K562 (cell line): ENCODE measurements at regions not wholly inside any gene's neighbourhood (a gene's known extent, or its start where the extent isn't known, plus 50 kb on each side); places are given as distances from the start of the nearest gene placed in this dataset.

ENCODE experiments used
- ATAC-seq: fragments of 200-7000 bp; cut with Tn5 transposase; 3 replicates; pipeline ENCODE4 v1.9.1; 2020; ENCODE audit warnings: moderate library complexity
- BruUV-seq: library from RNA; stranded (reverse); fragments of 400-500 nt; replicated peaks from 2 replicates; lab custom pipeline; 2021; lab: Mats Ljungman, UMichigan
- CTCF ChIA-PET: fragments of 300-600 bp; formaldehyde crosslinking; extraction: SDS; loops from one replicate; lab custom pipeline; 2021; ENCODE audit warnings: low intra/inter-chr PET ratio; lab: Yijun Ruan, JAX
- POLR2A ChIA-PET: fragments of 300-600, 350-650 bp; sonication (Branson Sonifier 250); formaldehyde crosslinking; extraction: SDS; loops from one replicate; lab custom pipeline; 2021; ENCODE audit warnings: antibody characterized with exemption, inconsistent platforms; lab: Yijun Ruan, JAX
- DNase-seq, 4 experiments: peaks; one replicate each; pipeline versions ENCODE4 v3.0.0 to v3.0.0-alpha.2; 2011 to 2018; ENCODE audit warnings: low spot score in 3 of 4, mixed read lengths in 3 of 4; ENCODE audit errors: extremely low read depth in 1 of 4
- FAIRE-seq: peaks from 2 replicates; lab custom pipeline; 2011; peaks lifted over from hg19 to GRCh38; lab: Jason Lieb, UNC
- H2AFZ ChIP-seq: 2 replicates; pipeline ENCODE4 v1.6.0; 2011; ENCODE audit warnings: low read depth, low read length, control low read depth, inconsistent platforms
- H3K27ac ChIP-seq: fragments of 200-600 bp; 3 replicates; pipeline ENCODE4 v1.8.0; 2011; ENCODE audit warnings: low read depth, mild to moderate bottlenecking, control low read depth, inconsistent platforms, low read length, moderate library complexity, mixed read lengths; ENCODE audit errors: extremely low read depth
- H3K27me3 ChIP-seq, 2 experiments: fragments of 300-600 bp in 1 of 2; 2 replicates in 1 of 2; 3 replicates in 1 of 2; pipeline versions ENCODE4 v1.6.0 to v1.8.0; 2011; ENCODE audit warnings: inconsistent platforms in 2 of 2, low read length in 2 of 2, mild to moderate bottlenecking in 1 of 2, mixed read lengths in 1 of 2, moderate library complexity in 1 of 2; ENCODE audit not compliant: control insufficient read depth in 2 of 2, insufficient read depth in 2 of 2
- H3K36me3 ChIP-seq: fragments of 300-600 bp; 3 replicates; pipeline ENCODE4 v1.8.0; 2011; ENCODE audit warnings: mild to moderate bottlenecking, low read length, inconsistent platforms; ENCODE audit not compliant: control insufficient read depth, insufficient read depth
- H3K4me1 ChIP-seq, 2 experiments: fragments of 200-600 bp in 1 of 2; replicated peaks in 1 of 2; 2 replicates in 1 of 2; 3 replicates in 1 of 2; pipeline versions ENCODE4 v1.5.1 to v1.8.0; 2011; ENCODE audit warnings: inconsistent platforms in 2 of 2, low read length in 2 of 2, mild to moderate bottlenecking in 1 of 2, mixed read lengths in 1 of 2, moderate library complexity in 1 of 2; ENCODE audit not compliant: control insufficient read depth in 2 of 2, insufficient read depth in 2 of 2
- H3K4me2 ChIP-seq: 2 replicates; pipeline ENCODE4 v1.6.1; 2011; ENCODE audit warnings: low read length, control low read depth, inconsistent platforms, mixed read lengths; ENCODE audit not compliant: insufficient read depth
- H3K4me3 ChIP-seq: fragments of 200-600 bp; sonication (generic), shearing (Covaris generic); 2 replicates; pipeline ENCODE4 v1.5.1; 2016; ENCODE audit warnings: control low read depth, inconsistent platforms
- H3K79me2 ChIP-seq: fragments of 200-600 bp; 3 replicates; pipeline ENCODE4 v1.8.0; 2011; ENCODE audit warnings: low read length, inconsistent platforms; ENCODE audit not compliant: control insufficient read depth, insufficient read depth
- H3K9ac ChIP-seq, 2 experiments: 2 replicates each; pipeline versions ENCODE4 v1.6.0 to v1.6.1; 2011; ENCODE audit warnings: low read depth in 2 of 2, low read length in 2 of 2, control low read depth in 1 of 2, inconsistent platforms in 1 of 2, mild to moderate bottlenecking in 1 of 2, mixed read lengths in 1 of 2; ENCODE audit not compliant: insufficient read depth in 1 of 2
- H3K9me1 ChIP-seq: one replicate; pipeline ENCODE4 v1.6.0; 2011; ENCODE audit warnings: inconsistent platforms, mild to moderate bottlenecking, low read length, moderate library complexity; ENCODE audit not compliant: control insufficient read depth, insufficient read depth
- H3K9me3 ChIP-seq: replicated peaks from 2 replicates; pipeline ENCODE4 v1.5.1; 2011; ENCODE audit warnings: low read depth, low read length, inconsistent platforms; ENCODE audit not compliant: control insufficient read depth, insufficient read depth
- H4K20me1 ChIP-seq: replicated peaks from 2 replicates; pipeline ENCODE4 v1.6.1; 2011; ENCODE audit warnings: low read length, inconsistent platforms, mixed read lengths; ENCODE audit not compliant: control insufficient read depth, insufficient read depth
- C11orf30 ChIP-seq: fragments of 450-650 bp; IDR thresholded peaks from 2 replicates; pipeline ENCODE4 v1.6.1; 2016; ENCODE audit warnings: low read depth, mild to moderate bottlenecking
- MCM2 ChIP-seq: fragments of 450-650 bp; IDR thresholded peaks from 2 replicates; pipeline ENCODE4 v1.6.1; 2017; ENCODE audit warnings: low read depth, mild to moderate bottlenecking
- NCOA6 ChIP-seq: fragments of 450-650 bp; IDR thresholded peaks from 2 replicates; pipeline ENCODE4 v1.6.1; 2017; ENCODE audit warnings: mild to moderate bottlenecking
- NFIX ChIP-seq: fragments of 250-450 bp; sonication (Bioruptor Pico); IDR thresholded peaks from 2 replicates; pipeline ENCODE4 v1.4.0; 2020; ENCODE audit warnings: low read depth, mild to moderate bottlenecking, moderate library complexity
- NONO ChIP-seq, 2 experiments: fragments of 200-400 bp in 1 of 2; fragments of 450-650 bp in 1 of 2; formaldehyde crosslinking in 1 of 2; IDR thresholded peaks; 2 replicates each; pipeline ENCODE4 v1.6.1; 2017; ENCODE audit warnings: low read depth in 2 of 2, mild to moderate bottlenecking in 2 of 2, moderate library complexity in 2 of 2, low read length in 1 of 2
- OTX1 ChIP-seq: fragments of 450-650 bp; formaldehyde crosslinking; IDR thresholded peaks from 2 replicates; pipeline ENCODE4 v1.4.0; 2022; ENCODE audit warnings: mild to moderate bottlenecking
- PRPF4 ChIP-seq: fragments of 200-400 bp; formaldehyde crosslinking; IDR thresholded peaks from one replicate; pipeline ENCODE4 v1.6.1; 2017; ENCODE audit warnings: low read length, low read depth, mild to moderate bottlenecking; ENCODE audit not compliant: insufficient read depth, poor library complexity, severe bottlenecking
- RBBP5 ChIP-seq: fragments of 200-600 bp; sonication (generic); IDR thresholded peaks from 2 replicates; pipeline ENCODE4 v1.6.1; 2012; ENCODE audit warnings: borderline replicate concordance, mild to moderate bottlenecking, low read length, control low read depth, inconsistent platforms; ENCODE audit not compliant: insufficient read depth, poor library complexity, severe bottlenecking
- RBM25 ChIP-seq: fragments of 200-400 bp; formaldehyde crosslinking; IDR thresholded peaks from 2 replicates; pipeline ENCODE4 v1.6.1; 2018; ENCODE audit warnings: low read length, low read depth, moderate library complexity; ENCODE audit not compliant: severe bottlenecking
- RUNX1 ChIP-seq: sonication (generic); IDR thresholded peaks from 2 replicates; pipeline ENCODE4 v1.6.1; 2016; ENCODE audit warnings: antibody characterized with exemption, low read depth
- TAF9B ChIP-seq: fragments of 450-650 bp; IDR thresholded peaks from 2 replicates; pipeline ENCODE4 v1.6.1; 2018; ENCODE audit warnings: mild to moderate bottlenecking; ENCODE audit not compliant: partially characterized antibody
- TCF7 ChIP-seq: sonication (generic); IDR thresholded peaks from 2 replicates; pipeline ENCODE4 v1.6.1; 2016; ENCODE audit warnings: antibody characterized with exemption, borderline replicate concordance
- U2AF1 ChIP-seq: fragments of 200-400 bp; formaldehyde crosslinking; optimal IDR thresholded peaks from 2 replicates; pipeline ENCODE3; 2017; ENCODE audit warnings: mild to moderate bottlenecking, low read depth, low read length, moderate library complexity
- ZNF586 ChIP-seq: fragments of 450-650 bp; formaldehyde crosslinking; conservative IDR thresholded peaks from 2 replicates; pipeline ENCODE4 v1.4.0; 2020; ENCODE audit warnings: mild to moderate bottlenecking, moderate library complexity
- in situ Hi-C: fragments of 300-500 bp; cut with MboI; formaldehyde crosslinking; loops from 4 replicates; pipeline ENCODE4 v1.15.0; 2018; ENCODE audit warnings: inconsistent platforms, mixed read lengths
- intact Hi-C: fragments of 100-400 bp; cut with micrococcal nuclease; formaldehyde crosslinking; loops from 2 replicates; pipeline ENCODE4 v1.14.2; 2022
- TF ChIP-seq, protein P1 (sequence below): sonication (generic); formaldehyde crosslinking; IDR thresholded peaks from 2 replicates; pipeline ENCODE4 v1.8.0; 2022; ENCODE audit warnings: mild to moderate bottlenecking, missing genetic modification reagents
- TF ChIP-seq, protein P2 (sequence below), 2 experiments: fragments of 450-650 bp in 1 of 2; sonication (generic) in 1 of 2; formaldehyde crosslinking; conservative IDR thresholded peaks; 2 replicates each; pipeline versions ENCODE4 v1.4.0 to v1.8.1; 2020 to 2022; ENCODE audit warnings: mild to moderate bottlenecking in 1 of 2, missing genetic modification reagents in 1 of 2

GRCh38 chr4:126061655-126062054 is 746.9 kb downstream of the FAT4 start (continued):
- no peak for TF ChIP-seq C11orf30
- no peak for TF ChIP-seq NFIX
- TF ChIP-seq, all 486 proteins: peak for 6

DNA sequence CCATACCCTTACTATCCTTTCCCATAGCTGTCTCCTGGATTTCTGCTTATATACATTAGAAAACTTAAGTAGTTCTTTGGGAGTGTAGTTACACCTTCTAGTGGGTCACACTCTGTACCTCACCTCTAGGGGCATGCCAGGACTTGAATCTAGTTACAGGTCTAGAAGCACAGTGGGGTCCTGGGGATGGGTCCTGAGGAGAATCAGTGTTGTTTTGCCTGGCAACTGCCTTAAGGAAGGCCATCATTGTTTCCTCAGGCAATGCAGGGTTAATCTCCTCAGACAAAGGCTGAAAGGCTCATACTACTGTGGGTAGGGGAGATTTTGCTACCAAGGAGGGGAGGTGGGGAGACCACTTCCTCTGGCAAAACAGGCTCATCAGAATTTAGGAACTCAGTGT is 750.3 kb downstream of the FAT4 start:
- POLR2A ChIA-PET = no interaction called here
- H3K4me3 ChIP-seq = no peak overlapping the region
- BruUV-seq = no TSS peak
- in situ Hi-C loops = no loop called here
- CTCF ChIA-PET = no interaction called here
- ATAC-seq (no peak), FAIRE-seq (no peak), DNase-seq (no peak)
- H3K27me3 ChIP-seq = no peaks in the 10 kb centered on the region
- H3K9me3 ChIP-seq = no peaks in the 10 kb centered on the region; the same call in 1 of the 2 replicates
- intact Hi-C loops = no loop called here
- no peaks in the 10 kb centered on the region for H3K79me2 ChIP-seq
- no peak overlapping the region for H2AFZ ChIP-seq
- H3K36me3 ChIP-seq = no peaks in the 10 kb centered on the region
- no peak overlapping the region for H3K4me2 ChIP-seq
- H4K20me1 ChIP-seq = no peaks in the 10 kb centered on the region
- H3K9ac ChIP-seq = no peak overlapping the region
- H3K4me1 ChIP-seq = no peaks in the 10 kb centered on the region
- no peak overlapping the region for H3K27ac ChIP-seq
- no peak for TF ChIP-seq TCF7
- TF ChIP-seq MCM2 = no peak
- TF ChIP-seq RBM25 = no peak
- TF ChIP-seq OTX1 = no peak
- TF ChIP-seq, protein P1, sequence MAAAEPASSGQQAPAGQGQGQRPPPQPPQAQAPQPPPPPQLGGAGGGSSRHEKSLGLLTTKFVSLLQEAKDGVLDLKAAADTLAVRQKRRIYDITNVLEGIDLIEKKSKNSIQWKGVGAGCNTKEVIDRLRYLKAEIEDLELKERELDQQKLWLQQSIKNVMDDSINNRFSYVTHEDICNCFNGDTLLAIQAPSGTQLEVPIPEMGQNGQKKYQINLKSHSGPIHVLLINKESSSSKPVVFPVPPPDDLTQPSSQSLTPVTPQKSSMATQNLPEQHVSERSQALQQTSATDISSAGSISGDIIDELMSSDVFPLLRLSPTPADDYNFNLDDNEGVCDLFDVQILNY (CRISPR knock-in tag) = no peak
- no peak for TF ChIP-seq NCOA6
- no peak for TF ChIP-seq PRPF4
- TF ChIP-seq ZNF586 (CRISPR knock-in tag) = no peak
- TF ChIP-seq, protein P2, sequence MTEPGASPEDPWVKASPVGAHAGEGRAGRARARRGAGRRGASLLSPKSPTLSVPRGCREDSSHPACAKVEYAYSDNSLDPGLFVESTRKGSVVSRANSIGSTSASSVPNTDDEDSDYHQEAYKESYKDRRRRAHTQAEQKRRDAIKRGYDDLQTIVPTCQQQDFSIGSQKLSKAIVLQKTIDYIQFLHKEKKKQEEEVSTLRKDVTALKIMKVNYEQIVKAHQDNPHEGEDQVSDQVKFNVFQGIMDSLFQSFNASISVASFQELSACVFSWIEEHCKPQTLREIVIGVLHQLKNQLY (CRISPR knock-in tag; conservative IDR thresholded peaks at IDR 0.05) = no peak
- TF ChIP-seq RUNX1 = no peak
- TF ChIP-seq RBBP5 = no peak
- no peak for TF ChIP-seq TAF9B
- TF ChIP-seq NONO (IDR thresholded peaks at IDR 0.05; ENCODE audit: low read depth in 2 of 2, low read length in 1 of 2) = no peak
- TF ChIP-seq U2AF1 = no peak
- TF ChIP-seq, all 486 proteins: peak for 0
- no peaks in the 10 kb centered on the region for H3K9me1 ChIP-seq
